ENCODE measurements at regions not wholly inside any gene's neighbourhood (a gene's known extent, or its start where the extent isn't known, plus 50 kb on each side); places are given as distances from the start of the nearest gene placed in this dataset.

DNA sequence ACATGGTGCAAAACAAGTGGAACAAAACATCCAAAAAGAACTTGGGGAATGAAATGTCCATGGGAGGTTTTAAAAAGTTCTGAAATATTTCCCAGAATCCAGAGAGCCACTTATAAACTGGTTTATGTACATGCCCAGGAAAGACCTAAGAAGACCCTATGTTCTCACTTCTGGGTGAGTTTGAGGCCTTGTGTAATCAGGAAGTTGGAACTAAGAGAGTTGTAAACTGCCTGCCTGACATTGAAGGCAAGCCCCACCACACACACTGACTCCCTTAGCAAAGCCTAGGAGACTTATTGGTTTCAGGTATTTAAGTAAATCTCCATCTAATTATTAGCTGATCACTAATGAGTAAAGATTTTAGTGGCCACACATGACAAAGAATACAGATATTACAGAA, 142.5 kb downstream of the LRIG3 start:
- no peaks in the 10 kb centered on the region for H3K27me3 ChIP-seq
- H3K4me1 ChIP-seq, result peaks cover 0 to 10% (median 6%) of the 10 kb centered on the region in 3 donors
- no peaks in the 10 kb centered on the region for H3K9me3 ChIP-seq
- no peaks in the 10 kb centered on the region for H3K36me3 ChIP-seq
- TF ChIP-seq CTCF (IDR thresholded peaks at IDR 0.05), result no peak
- DNase-seq (no peak), FAIRE-seq (no peak), ATAC-seq (no peak)
- H3K27ac ChIP-seq, result no peak overlapping the region
- intact Hi-C loops (cut with DNase I), result no loop called here
- no peak overlapping the region for H3K4me3 ChIP-seq

DNA sequence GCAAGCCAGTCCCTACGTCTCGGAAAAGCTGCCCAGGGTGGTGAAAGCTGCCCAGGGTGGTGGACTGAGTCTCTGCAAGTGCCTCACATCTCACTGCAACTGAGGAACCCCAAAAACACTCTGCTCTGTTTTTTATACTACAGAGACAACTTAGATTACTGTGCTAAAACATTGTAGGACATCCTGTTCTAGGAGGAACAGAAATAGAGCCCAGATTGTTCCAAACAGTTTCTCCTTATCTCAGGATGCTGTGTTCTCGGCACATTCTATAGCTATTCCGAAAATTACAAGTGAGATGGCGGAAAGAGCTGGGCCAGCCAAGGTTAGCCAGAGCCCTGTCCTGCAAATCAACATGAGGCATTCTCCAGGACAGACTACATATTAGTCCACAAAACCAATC, 138.7 kb downstream of the LRIG3 start:
- intact Hi-C loops (cut with DNase I), result no loop called here
- no peaks in the 10 kb centered on the region for H3K9me3 ChIP-seq
- H3K27ac ChIP-seq, result no peak overlapping the region
- 87 to 92% methylated on average over 5 of the region's 5 CpGs for WGBS, 2 donors
- ATAC-seq (no peak), FAIRE-seq (no peak), DNase-seq (no peak)
- TF ChIP-seq CTCF (IDR thresholded peaks at IDR 0.05), result no peak
- H3K27me3 ChIP-seq, result no peaks in the 10 kb centered on the region
- H3K36me3 ChIP-seq, result no peaks in the 10 kb centered on the region
- H3K4me3 ChIP-seq, result no peak overlapping the region
- H3K4me1 ChIP-seq, result no peaks in the 10 kb centered on the region

DNA sequence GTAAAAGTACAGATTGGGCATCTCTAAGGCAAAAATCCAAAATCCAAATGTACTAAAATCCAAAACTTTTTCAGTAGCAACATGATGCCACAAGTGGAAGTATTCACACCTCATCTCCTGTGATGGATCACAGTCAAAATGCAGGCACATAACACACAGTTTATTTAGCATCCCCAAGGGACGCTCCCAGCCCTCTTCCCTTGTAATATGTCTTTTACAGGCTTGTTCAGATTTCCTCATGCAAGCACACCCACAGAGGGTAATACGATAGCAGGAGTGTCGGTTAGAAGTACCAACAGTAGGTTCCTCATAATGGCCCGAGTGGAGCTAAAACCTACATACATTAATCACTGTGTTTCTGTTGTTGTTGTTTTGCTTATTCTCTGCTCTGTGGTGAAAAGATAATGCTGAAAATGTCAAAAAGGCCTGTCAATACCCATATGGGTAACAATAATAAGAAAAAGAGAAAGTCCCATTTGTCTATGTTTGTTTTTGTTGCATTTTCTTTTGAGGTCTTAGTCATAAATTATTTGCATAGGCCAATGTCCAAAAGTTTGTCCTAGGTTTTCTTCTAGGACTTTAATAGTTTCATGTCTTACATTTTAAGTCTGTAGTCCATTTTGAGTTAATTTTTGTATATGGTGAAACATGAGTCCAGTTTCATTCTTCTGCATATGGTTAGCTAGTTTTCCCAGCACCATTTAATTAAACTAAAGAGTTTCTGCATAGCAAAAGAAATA, 133.1 kb downstream of the LRIG3 start:
- H3K4me3 ChIP-seq, result no peak overlapping the region
- no peak for TF ChIP-seq CTCF (IDR thresholded peaks at IDR 0.05)
- FAIRE-seq, result no peak
- peaks cover 0 to 4% (median 0%) of the 10 kb centered on the region in 3 donors for H3K4me1 ChIP-seq
- H3K27me3 ChIP-seq, result no peaks in the 10 kb centered on the region
- ATAC-seq, result no peak
- no peak for DNase-seq
- no peak overlapping the region for H3K27ac ChIP-seq
- intact Hi-C loops (cut with DNase I), result no loop called here
- no peaks in the 10 kb centered on the region for H3K36me3 ChIP-seq
- no peaks in the 10 kb centered on the region for H3K9me3 ChIP-seq
- 86 to 96% methylated on average over 4 of the region's 4 CpGs for WGBS, 2 donors

GRCh38 chr12:58794859-58795258, 125.4 kb downstream of the LRIG3 start:
- H3K36me3 ChIP-seq, result no peaks in the 10 kb centered on the region
- 97 to 99% methylated on average over 6 of the region's 6 CpGs for WGBS, 2 donors
- H3K4me1 ChIP-seq, result no peaks in the 10 kb centered on the region
- no peaks in the 10 kb centered on the region for H3K9me3 ChIP-seq
- intact Hi-C loops (cut with DNase I), result no loop called here
- FAIRE-seq (no peak), DNase-seq (no peak), ATAC-seq (no peak)
- no peak overlapping the region for H3K4me3 ChIP-seq
- TF ChIP-seq CTCF (IDR thresholded peaks at IDR 0.05), result no peak
- H3K27ac ChIP-seq, result no peak overlapping the region
- no peaks in the 10 kb centered on the region for H3K27me3 ChIP-seq

- no peaks in the 10 kb centered on the region for H3K36me3 ChIP-seq
- no peaks in the 10 kb centered on the region for H3K9me3 ChIP-seq
- ATAC-seq (no peak), FAIRE-seq (no peak), DNase-seq (no peak)
- H3K4me3 ChIP-seq, result no peak overlapping the region
- WGBS, 2 donors, result 88 to 89% methylated on average over 3 of the region's 3 CpGs
- intact Hi-C loops (cut with DNase I), result no loop called here
- H3K27me3 ChIP-seq, result no peaks in the 10 kb centered on the region
- no peak for TF ChIP-seq CTCF (IDR thresholded peaks at IDR 0.05)
- H3K4me1 ChIP-seq, result no peaks in the 10 kb centered on the region
- H3K27ac ChIP-seq, result no peak overlapping the region
Observed at GRCh38 chr12:58795825-58796224, 124.5 kb downstream of the LRIG3 start.
